ENCODE measurements at regions not wholly inside any gene's neighbourhood (a gene's known extent, or its start where the extent isn't known, plus 50 kb on each side); places are given as distances from the start of the nearest gene placed in this dataset.
"Not testable (repeated sequence)": the region's sequence is repeated elsewhere in the genome, so short reads cannot be mapped to it uniquely, and the experiment has no call there.

DNA sequence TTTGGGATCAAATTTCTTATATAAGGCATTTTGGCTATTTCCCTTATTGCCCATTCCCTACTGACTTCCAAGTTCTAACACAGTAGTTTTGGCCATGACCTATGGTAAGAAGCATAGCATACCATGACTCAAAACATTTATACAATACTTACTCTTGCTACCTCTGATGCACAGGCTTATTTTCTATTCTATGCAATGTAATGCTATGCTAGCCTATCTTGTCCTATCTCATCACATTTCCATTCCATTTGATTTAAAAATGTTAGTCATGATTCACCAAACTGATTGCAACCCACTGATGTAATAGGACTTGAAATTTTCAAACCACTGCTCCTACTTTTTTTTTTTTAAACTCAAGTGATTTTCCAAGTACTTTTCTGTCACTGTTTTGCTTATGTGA lies 658.5 kb downstream of the TYW1 start:
- TF ChIP-seq, protein P1, sequence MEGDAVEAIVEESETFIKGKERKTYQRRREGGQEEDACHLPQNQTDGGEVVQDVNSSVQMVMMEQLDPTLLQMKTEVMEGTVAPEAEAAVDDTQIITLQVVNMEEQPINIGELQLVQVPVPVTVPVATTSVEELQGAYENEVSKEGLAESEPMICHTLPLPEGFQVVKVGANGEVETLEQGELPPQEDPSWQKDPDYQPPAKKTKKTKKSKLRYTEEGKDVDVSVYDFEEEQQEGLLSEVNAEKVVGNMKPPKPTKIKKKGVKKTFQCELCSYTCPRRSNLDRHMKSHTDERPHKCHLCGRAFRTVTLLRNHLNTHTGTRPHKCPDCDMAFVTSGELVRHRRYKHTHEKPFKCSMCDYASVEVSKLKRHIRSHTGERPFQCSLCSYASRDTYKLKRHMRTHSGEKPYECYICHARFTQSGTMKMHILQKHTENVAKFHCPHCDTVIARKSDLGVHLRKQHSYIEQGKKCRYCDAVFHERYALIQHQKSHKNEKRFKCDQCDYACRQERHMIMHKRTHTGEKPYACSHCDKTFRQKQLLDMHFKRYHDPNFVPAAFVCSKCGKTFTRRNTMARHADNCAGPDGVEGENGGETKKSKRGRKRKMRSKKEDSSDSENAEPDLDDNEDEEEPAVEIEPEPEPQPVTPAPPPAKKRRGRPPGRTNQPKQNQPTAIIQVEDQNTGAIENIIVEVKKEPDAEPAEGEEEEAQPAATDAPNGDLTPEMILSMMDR (conservative IDR thresholded peaks at IDR 0.05), result no peak

DNA sequence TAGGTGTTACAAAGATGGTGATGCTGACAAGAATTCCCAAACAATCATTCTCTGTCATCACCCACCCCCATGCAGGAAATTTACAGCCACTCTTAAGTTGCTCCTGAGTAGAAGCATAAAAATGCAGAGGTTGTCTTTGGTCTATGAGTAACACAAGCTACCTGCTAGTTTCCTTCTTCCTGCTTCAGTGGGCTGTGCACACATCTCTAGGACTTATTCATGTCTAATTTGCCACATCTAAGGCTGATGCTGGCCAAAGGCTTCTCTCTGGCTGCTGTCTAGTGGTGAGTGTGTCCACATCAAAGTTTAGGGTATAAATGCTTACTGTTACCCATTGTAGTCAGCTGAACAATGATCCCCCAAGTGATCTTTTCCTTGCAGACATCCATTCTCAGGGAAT lies 662.5 kb downstream of the TYW1 start:
- no peak overlapping the region for H3K27ac ChIP-seq
- TF ChIP-seq, protein P1 (conservative IDR thresholded peaks at IDR 0.05), result no peak

More for the DNA sequence above, 658.5 kb downstream of the TYW1 start:
- H3K27ac ChIP-seq, result peak overlapping the region; percentile 54

DNA sequence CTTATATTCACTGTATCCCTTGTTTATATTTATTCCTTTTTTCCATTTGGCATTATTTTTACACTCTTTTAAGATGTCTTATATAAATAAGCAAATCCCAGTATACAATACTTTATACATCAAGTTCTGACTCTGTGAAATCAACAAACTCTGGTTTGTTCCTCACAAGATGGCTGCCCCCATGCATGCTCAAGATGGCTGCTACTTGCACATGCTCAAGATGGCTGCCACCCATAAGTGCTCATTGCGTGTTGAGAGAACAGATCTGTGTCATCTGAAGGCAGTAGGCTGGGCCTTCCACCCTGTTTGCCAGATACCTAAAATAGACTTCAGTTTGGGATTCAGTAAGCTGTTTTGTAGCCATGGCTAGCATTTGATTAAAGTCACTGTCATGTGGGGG lies 666.2 kb downstream of the TYW1 start:
- TF ChIP-seq, protein P1 (conservative IDR thresholded peaks at IDR 0.05), result no peak
- H3K27ac ChIP-seq, result no peak overlapping the region

DNA sequence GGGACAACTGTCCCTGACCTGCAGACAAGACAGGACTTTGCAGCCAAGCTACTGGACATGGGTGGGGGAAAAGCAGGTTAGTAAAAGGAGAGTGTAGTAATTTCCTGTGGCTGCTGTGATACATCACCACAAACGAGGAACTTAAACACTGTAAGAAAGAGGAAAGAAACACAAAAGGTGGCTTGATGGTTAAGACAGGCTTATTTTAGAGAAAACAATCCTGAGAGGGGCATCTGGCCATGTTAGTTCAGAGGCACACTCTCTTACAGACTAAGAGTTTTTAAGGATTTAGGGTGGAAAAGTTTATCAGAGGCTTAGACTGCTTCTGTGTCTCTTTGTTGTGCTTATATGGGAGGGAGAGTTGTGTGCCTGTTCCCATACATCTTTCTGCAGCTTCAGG lies 667.0 kb downstream of the TYW1 start:
- no peak overlapping the region for H3K27ac ChIP-seq
- TF ChIP-seq, protein P1 (conservative IDR thresholded peaks at IDR 0.05), result no peak

DNA sequence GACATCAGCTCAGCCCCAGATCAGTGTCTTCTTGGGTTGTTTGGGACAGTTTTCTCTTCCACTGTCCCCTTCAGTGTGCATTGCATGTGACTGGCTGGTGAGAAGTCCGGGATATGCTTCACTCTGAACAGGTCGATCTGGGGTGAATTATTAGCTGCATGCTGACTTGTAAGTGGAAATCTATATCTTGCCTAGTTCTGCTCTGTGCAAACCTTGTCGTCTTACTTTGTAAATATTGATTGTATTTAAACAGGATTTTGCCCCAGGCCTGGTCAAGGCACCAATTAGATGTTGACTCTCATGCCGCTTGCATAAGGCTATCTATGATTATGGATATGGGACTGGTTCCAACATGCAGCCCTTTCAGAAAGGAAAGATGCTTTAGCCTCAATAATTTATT lies 669.7 kb downstream of the TYW1 start:
- peak overlapping the region; percentile 81 for H3K27ac ChIP-seq

DNA sequence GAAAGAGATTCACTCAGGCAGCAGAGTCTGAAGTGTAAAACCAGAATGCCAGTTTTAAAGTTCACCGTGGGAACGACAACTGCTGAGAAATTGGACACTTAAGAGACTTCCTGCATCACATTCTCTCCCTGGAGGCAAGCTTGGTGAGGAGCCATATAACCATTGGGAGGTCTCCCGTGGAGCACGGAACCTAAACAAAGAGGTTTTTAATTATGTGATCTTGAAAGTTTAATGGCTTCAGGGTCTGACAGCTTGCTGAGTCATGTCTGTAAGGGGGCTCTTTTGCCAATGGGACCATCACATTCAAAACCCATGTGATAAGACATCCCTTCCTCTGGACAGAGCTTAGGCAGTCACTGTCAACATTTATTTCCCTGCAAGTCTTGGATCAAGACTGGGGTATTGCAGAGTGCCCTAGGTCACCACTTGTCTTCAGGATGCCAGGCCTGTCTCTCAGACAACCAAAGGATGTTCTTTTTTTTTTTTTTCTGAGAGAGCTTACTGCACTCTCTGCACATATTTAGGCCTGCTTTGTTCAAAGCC lies 674.4 kb downstream of the TYW1 start:
- H3K27ac ChIP-seq, result no peak overlapping the region
- TF ChIP-seq, protein P1 (conservative IDR thresholded peaks at IDR 0.05), result no peak

DNA sequence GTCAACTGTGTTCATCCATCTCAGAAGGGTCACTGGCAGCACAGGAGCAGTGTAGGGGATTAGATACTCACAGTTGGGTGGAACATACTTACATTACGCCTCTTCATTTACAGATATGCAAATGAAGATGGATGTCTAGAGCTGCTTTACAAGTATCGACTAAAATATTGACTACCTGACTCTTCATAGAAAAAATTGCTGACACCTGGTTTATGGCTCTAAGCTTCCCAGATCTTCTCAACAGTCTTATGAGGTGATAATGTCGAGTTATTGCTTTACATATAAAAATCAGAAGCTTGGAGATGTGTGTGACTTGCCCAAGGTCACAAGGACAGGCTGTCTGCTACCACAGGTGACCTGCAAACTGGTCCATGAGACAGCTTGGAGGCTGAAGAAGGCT lies 677.2 kb downstream of the TYW1 start:
- no peak overlapping the region for H3K27ac ChIP-seq
- TF ChIP-seq, protein P1 (conservative IDR thresholded peaks at IDR 0.05), result no peak

DNA sequence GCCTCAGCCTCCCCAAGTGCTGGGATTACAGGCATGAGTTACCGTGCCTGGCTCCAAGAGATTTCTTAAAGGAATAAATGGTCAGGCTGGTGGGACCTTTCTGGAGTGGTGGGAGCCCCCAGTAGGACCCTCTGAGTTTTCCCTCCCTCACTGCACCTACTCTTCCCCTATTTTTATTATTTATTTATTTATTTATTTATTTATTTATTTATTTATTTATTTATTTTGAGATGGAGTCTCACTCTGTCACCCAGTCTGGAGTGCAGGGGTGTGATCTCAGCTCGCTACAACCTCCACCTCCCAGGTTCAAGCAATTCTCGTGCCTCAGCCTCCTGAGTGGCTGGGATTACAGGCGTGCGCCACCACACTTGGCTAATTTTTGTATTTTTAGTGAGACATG lies 678.2 kb downstream of the TYW1 start:
- not testable (repeated sequence) for H3K27ac ChIP-seq

DNA sequence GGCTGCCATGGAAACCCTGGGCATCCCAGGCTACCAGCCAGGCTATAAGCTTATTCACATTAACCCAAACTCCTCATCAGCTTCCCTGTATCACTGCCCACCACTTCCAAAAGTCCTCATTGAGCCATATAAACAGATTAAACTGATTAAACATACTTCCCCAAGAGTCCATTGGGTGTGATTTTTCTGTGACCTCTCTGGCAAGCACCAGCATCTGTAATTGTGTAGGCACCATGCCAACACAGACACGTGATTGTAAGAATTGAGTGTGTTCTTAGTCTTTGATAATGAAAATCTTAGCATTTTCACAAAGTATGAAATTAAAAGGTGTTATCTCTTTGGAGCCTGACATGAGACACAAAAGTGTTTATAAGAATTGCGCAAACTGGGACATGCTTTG lies 679.3 kb downstream of the TYW1 start:
- TF ChIP-seq, protein P1 (conservative IDR thresholded peaks at IDR 0.05), result no peak
- H3K27ac ChIP-seq, result no peak overlapping the region

Data from VCaP (cell line).